HFF-Myc (cell line): ENCODE measurements at regions not wholly inside any gene's neighbourhood (a gene's known extent, or its start where the extent isn't known, plus 50 kb on each side); places are given as distances from the start of the nearest gene placed in this dataset.
"Not testable (repeated sequence)": the region's sequence is repeated elsewhere in the genome, so short reads cannot be mapped to it uniquely, and the experiment has no call there.

ENCODE experiments used
- DNase-seq: peaks from one replicate; pipeline ENCODE4 v3.0.0-alpha.2; 2011; ENCODE audit warnings: low read depth; ENCODE audit errors: extremely low read depth
- H3K4me3 ChIP-seq: replicated peaks from 2 replicates; pipeline ENCODE4 v1.5.1; 2011; ENCODE audit warnings: low read depth, mild to moderate bottlenecking, control low read depth, low read length
- CTCF ChIP-seq: IDR thresholded peaks from 2 replicates; pipeline ENCODE4 v1.5.1; 2012; ENCODE audit warnings: mild to moderate bottlenecking, low read depth, low read length, control low read depth; ENCODE audit errors: missing control alignments

GRCh38 chr15:75792236-75792635 lies 51.0 kb upstream of the UBE2Q2 start:
- H3K4me3 ChIP-seq, DNase-seq: not testable (repeated sequence)

GRCh38 chr15:75791337-75791713 lies 51.9 kb upstream of the UBE2Q2 start:
- no peak for DNase-seq
- no peak for TF ChIP-seq CTCF

GRCh38 chr15:75790631-75791336 lies 52.5 kb upstream of the UBE2Q2 start:
- TF ChIP-seq CTCF: no peak
- H3K4me3 ChIP-seq: no peak overlapping the region
- DNase-seq: no peak

More at GRCh38 chr15:75791337-75791713, 51.9 kb upstream of the UBE2Q2 start:
- no peak overlapping the region for H3K4me3 ChIP-seq

GRCh38 chr15:75786575-75786947 lies 56.7 kb upstream of the UBE2Q2 start:
- TF ChIP-seq CTCF: no peak
- H3K4me3 ChIP-seq: no peak overlapping the region
- no peak for DNase-seq

GRCh38 chr15:75785771-75786574 lies 57.3 kb upstream of the UBE2Q2 start:
- DNase-seq: no peak
- no peak overlapping the region for H3K4me3 ChIP-seq
- no peak for TF ChIP-seq CTCF

- not testable (repeated sequence) for DNase-seq, H3K4me3 ChIP-seq
Measured at GRCh38 chr15:75784511-75785480, 58.5 kb upstream of the UBE2Q2 start.

- not testable (repeated sequence) for DNase-seq, H3K4me3 ChIP-seq
Measured at GRCh38 chr15:75783566-75783965, 59.7 kb upstream of the UBE2Q2 start.

GRCh38 chr15:75782926-75783325 lies 60.3 kb upstream of the UBE2Q2 start:
- TF ChIP-seq CTCF: no peak

GRCh38 chr15:75780995-75781394 lies 62.3 kb upstream of the UBE2Q2 start:
- DNase-seq, H3K4me3 ChIP-seq: not testable (repeated sequence)

More at GRCh38 chr15:75782926-75783325, 60.3 kb upstream of the UBE2Q2 start:
- no peak overlapping the region for H3K4me3 ChIP-seq
- no peak for DNase-seq
